GM23338 (cell line): ENCODE measurements at regions not wholly inside any gene's neighbourhood (a gene's known extent, or its start where the extent isn't known, plus 50 kb on each side); places are given as distances from the start of the nearest gene placed in this dataset.

ENCODE experiments used
- ATAC-seq: fragments of 200-7000 bp; cut with Tn5 transposase; 3 replicates; pipeline ENCODE4 v1.9.1; 2020
- DNase-seq: peaks from one replicate; pipeline ENCODE4 v3.0.0-alpha.2; 2015; ENCODE audit warnings: low spot score
- H2AFZ ChIP-seq: fragments of 200-600 bp; sonication (generic); 2 replicates; pipeline ENCODE4 v1.8.0; 2016; ENCODE audit warnings: antibody characterized with exemption, mild to moderate bottlenecking, moderate library complexity
- H3F3A ChIP-seq: fragments of 200-600 bp; sonication (generic); replicated peaks from 2 replicates; pipeline ENCODE4 v1.8.0; 2017; ENCODE audit warnings: antibody characterized with exemption, mixed run types, low read depth
- H3K27ac ChIP-seq: fragments of 200-600 bp; sonication (generic); 2 replicates; pipeline ENCODE4 v1.6.1; 2016; ENCODE audit warnings: low read depth
- H3K27me3 ChIP-seq: fragments of 200-600 bp; sonication (generic); 2 replicates; pipeline ENCODE4 v1.8.0; 2016; ENCODE audit warnings: mild to moderate bottlenecking, mixed run types, moderate library complexity; ENCODE audit not compliant: insufficient read depth
- H3K36me3 ChIP-seq: fragments of 200-600 bp; sonication (generic); 2 replicates; pipeline ENCODE4 v1.8.0; 2016; ENCODE audit warnings: mild to moderate bottlenecking; ENCODE audit not compliant: insufficient read depth
- H3K4me1 ChIP-seq: fragments of 200-600 bp; sonication (generic); 2 replicates; pipeline ENCODE4 v1.8.0; 2016; ENCODE audit warnings: mild to moderate bottlenecking, moderate library complexity; ENCODE audit not compliant: insufficient read depth
- H3K4me2 ChIP-seq: fragments of 200-600 bp; sonication (generic); 2 replicates; pipeline ENCODE4 v1.7.1; 2017; ENCODE audit warnings: mixed run types
- H3K4me3 ChIP-seq: fragments of 200-600 bp; sonication (generic); 2 replicates; pipeline ENCODE4 v1.6.1; 2016; ENCODE audit warnings: mixed run types
- H3K79me2 ChIP-seq: fragments of 200-600 bp; sonication (generic); replicated peaks from 2 replicates; pipeline ENCODE4 v1.8.0; 2017; ENCODE audit warnings: mild to moderate bottlenecking; ENCODE audit not compliant: insufficient read depth
- H3K9me2 ChIP-seq: fragments of 200-600 bp; sonication (generic); 2 replicates; pipeline ENCODE4 v1.8.0; 2017; ENCODE audit not compliant: insufficient read depth
- H4K20me1 ChIP-seq: fragments of 200-600 bp; sonication (generic); replicated peaks from 2 replicates; pipeline ENCODE4 v1.8.0; 2017; ENCODE audit warnings: mild to moderate bottlenecking; ENCODE audit not compliant: insufficient read depth
- H3K27ac Mint-ChIP-seq: 2 replicates; pipeline ENCODE4 v1.8.0; 2020; ENCODE audit warnings: inconsistent platforms, mild to moderate bottlenecking, moderate library complexity, mixed read lengths
- H3K27me3 Mint-ChIP-seq: 3 replicates; pipeline ENCODE4 v1.8.0; 2022; ENCODE audit warnings: low read depth, mild to moderate bottlenecking, moderate library complexity, mixed read lengths, inconsistent platforms; ENCODE audit not compliant: insufficient read depth, poor library complexity
- H3K36me3 Mint-ChIP-seq: 3 replicates; pipeline ENCODE4 v1.8.0; 2021; ENCODE audit warnings: low read depth, mild to moderate bottlenecking, inconsistent platforms, moderate library complexity, mixed read lengths
- H3K4me1 Mint-ChIP-seq: 3 replicates; pipeline ENCODE4 v1.8.0; 2020; ENCODE audit warnings: mild to moderate bottlenecking, inconsistent platforms, mixed read lengths
- H3K4me3 Mint-ChIP-seq: 3 replicates; pipeline ENCODE4 v1.8.0; 2021; ENCODE audit warnings: moderate library complexity, mild to moderate bottlenecking, inconsistent platforms, mixed read lengths
- H3K9me3 Mint-ChIP-seq: 3 replicates; pipeline ENCODE4 v1.8.0; 2020; ENCODE audit warnings: moderate library complexity, mild to moderate bottlenecking, inconsistent platforms, mixed read lengths
- CREB1 ChIP-seq: fragments of 250-450 bp; sonication (Bioruptor Pico); IDR thresholded peaks from 2 replicates; pipeline ENCODE4 v1.5.0; 2020; ENCODE audit warnings: low read depth, mild to moderate bottlenecking, moderate library complexity
- CTCF ChIP-seq, 2 experiments: fragments of 200-600 bp in 1 of 2; sonication (generic) in 1 of 2; conservative IDR thresholded peaks; 2 replicates each; pipeline versions ENCODE4 v1.5.1 to v1.6.1; 2016 to 2017; ENCODE audit warnings: antibody characterized with exemption in 2 of 2, low read depth in 2 of 2, mild to moderate bottlenecking in 2 of 2, moderate library complexity in 1 of 2
- EZH2 ChIP-seq: fragments of 200-600 bp; sonication (generic); IDR thresholded peaks from one replicate; pipeline ENCODE4 v1.8.0; 2017; ENCODE audit warnings: antibody characterized with exemption, mild to moderate bottlenecking, low read depth; ENCODE audit not compliant: unreplicated experiment
- EZH2phosphoT487 ChIP-seq: fragments of 200-600 bp; sonication (generic); IDR thresholded peaks from one replicate; pipeline ENCODE4 v1.8.1; 2018; ENCODE audit warnings: antibody characterized with exemption; ENCODE audit not compliant: unreplicated experiment
- JUNB ChIP-seq: IDR thresholded peaks from one replicate; pipeline ENCODE4 v1.6.1; 2016; ENCODE audit warnings: antibody characterized with exemption; ENCODE audit not compliant: unreplicated experiment
- NANOG ChIP-seq: IDR thresholded peaks from 2 replicates; pipeline ENCODE4 v1.6.1; 2016; ENCODE audit warnings: antibody characterized with exemption, borderline replicate concordance
- POLR2AphosphoS5 ChIP-seq: IDR thresholded peaks from 2 replicates; pipeline ENCODE4 v1.6.1; 2016; ENCODE audit warnings: antibody characterized with exemption, low read depth
- STAT1 ChIP-seq: IDR thresholded peaks from one replicate; pipeline ENCODE4 v1.6.1; 2016; ENCODE audit warnings: antibody characterized with exemption; ENCODE audit not compliant: unreplicated experiment
- ZNF114 ChIP-seq: fragments of 250-450 bp; sonication (Bioruptor Pico); IDR thresholded peaks from 2 replicates; pipeline ENCODE4 v1.5.0; 2020; ENCODE audit warnings: mild to moderate bottlenecking, moderate library complexity
- ZNF331 ChIP-seq: fragments of 250-450 bp; sonication (Bioruptor Pico); IDR thresholded peaks from 2 replicates; pipeline ENCODE4 v1.5.0; 2020; ENCODE audit warnings: low read depth, mild to moderate bottlenecking, moderate library complexity
- ZNF462 ChIP-seq: fragments of 250-450 bp; sonication (Bioruptor Pico); IDR thresholded peaks from 2 replicates; pipeline ENCODE4 v1.5.0; 2020; ENCODE audit warnings: mild to moderate bottlenecking, moderate library complexity
- TF ChIP-seq, protein P1 (sequence below): IDR thresholded peaks from 2 replicates; pipeline ENCODE4 v1.6.1; 2016; ENCODE audit warnings: antibody characterized with exemption

GRCh38 chr4:41870035-41870434, 65.2 kb upstream of the TMEM33 start:
- H3K27ac ChIP-seq = no peak overlapping the region
- H3K4me3 ChIP-seq = no peak overlapping the region
- H3K27me3 ChIP-seq = peaks cover 100% of the 10 kb centered on the region
- H3K4me1 ChIP-seq = peaks cover 69% of the 10 kb centered on the region
- peaks cover 15% of the 10 kb centered on the region for H3F3A ChIP-seq
- Mint-ChIP-seq H3K9me3 (no peaks in the 10 kb centered on the region), H3K4me1 (peaks cover 44% of the 10 kb centered on the region), H3K27me3 (peaks cover 93% of the 10 kb centered on the region), H3K27ac (no peak overlapping the region), H3K36me3 (no peaks in the 10 kb centered on the region), H3K4me3 (no peak overlapping the region)
- H3K36me3 ChIP-seq = no peaks in the 10 kb centered on the region
- 0 out of 2 replicates have a peak overlapping the region, but pooled peaks have one; percentile 17 for H3K4me2 ChIP-seq
- TF ChIP-seq ZNF114 (no peak), NANOG (no peak), ZNF331 (no peak), CREB1 (CRISPR knock-in tag) (no peak)
- H4K20me1 ChIP-seq = peaks cover 26% of the 10 kb centered on the region
- H3K79me2 ChIP-seq = no peaks in the 10 kb centered on the region
- no peak for ATAC-seq
- H3K9me2 ChIP-seq = no peaks in the 10 kb centered on the region
- no peak for DNase-seq
- H2AFZ ChIP-seq = no peak overlapping the region

DNA sequence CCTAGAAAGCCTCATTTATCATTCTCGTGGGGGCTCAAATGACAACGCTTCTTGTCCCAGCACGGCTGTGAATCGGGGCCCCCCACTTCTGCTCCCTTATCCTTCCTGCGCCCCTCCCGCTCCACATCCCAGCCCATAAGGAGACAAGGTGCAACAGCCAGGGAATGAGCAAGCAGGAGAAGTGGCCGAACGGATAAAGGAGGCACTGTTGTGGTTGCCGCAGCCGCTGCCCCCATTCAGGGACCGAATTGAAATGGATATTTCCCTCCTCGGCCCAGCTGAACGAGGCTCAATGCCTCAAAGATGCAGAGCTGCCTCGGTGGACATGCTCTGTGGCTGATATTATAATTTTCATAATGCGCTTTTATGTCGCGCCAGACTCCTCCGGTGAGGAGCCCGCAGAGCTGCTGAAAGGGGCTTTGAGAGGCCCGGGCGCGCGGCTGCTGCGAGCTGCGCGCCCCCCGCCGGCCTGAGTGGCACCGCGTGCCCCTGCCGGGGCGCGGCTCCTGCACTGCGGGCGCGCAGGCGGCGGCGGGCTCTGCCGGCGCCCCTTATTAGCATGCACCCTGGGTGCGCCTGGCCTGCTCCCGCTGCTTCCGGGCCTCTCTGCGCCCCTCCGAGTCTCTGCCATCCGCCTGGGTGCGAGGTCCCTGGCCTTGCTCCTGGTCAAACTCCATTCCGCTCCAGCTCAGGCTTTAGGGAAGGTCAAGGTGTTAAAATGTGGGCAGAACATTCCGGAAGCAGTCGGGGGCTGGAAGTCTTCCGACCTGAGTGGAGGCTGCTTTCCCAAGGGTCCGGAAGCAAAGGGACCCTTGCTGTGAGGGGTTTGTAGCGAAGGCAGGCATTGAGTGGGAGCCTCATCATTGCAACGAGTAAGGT, 68.2 kb upstream of the TMEM33 start:
- Mint-ChIP-seq H3K36me3 (no peaks in the 10 kb centered on the region), H3K27me3 (peaks cover 89% of the 10 kb centered on the region), H3K4me3 (peak overlapping the region; percentile 70), H3K9me3 (no peaks in the 10 kb centered on the region), H3K4me1 (peaks cover 39% of the 10 kb centered on the region), H3K27ac (no peak overlapping the region)
- Histone ChIP-seq H4K20me1 (peaks cover 25% of the 10 kb centered on the region), H3K27ac (no peak overlapping the region), H3K4me3 (peak overlapping the region; percentile 51), H3K27me3 (peaks cover 100% of the 10 kb centered on the region), H3K4me2 (peak overlapping the region; percentile 82), H3K36me3 (no peaks in the 10 kb centered on the region), H3K9me2 (no peaks in the 10 kb centered on the region), H3F3A (peaks cover 7% of the 10 kb centered on the region), H2AFZ (peak overlapping the region; percentile 69), H3K79me2 (no peaks in the 10 kb centered on the region), H3K4me1 (peaks cover 62% of the 10 kb centered on the region)
- peak; percentile 70 for DNase-seq
- ATAC-seq = peak; percentile 55
- TF ChIP-seq, protein P1, sequence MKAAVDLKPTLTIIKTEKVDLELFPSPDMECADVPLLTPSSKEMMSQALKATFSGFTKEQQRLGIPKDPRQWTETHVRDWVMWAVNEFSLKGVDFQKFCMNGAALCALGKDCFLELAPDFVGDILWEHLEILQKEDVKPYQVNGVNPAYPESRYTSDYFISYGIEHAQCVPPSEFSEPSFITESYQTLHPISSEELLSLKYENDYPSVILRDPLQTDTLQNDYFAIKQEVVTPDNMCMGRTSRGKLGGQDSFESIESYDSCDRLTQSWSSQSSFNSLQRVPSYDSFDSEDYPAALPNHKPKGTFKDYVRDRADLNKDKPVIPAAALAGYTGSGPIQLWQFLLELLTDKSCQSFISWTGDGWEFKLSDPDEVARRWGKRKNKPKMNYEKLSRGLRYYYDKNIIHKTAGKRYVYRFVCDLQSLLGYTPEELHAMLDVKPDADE = no peak
- TF ChIP-seq NANOG (no peak), EZH2 (peak; percentile 86), STAT1 (no peak), EZH2phosphoT487 (peak; percentile 27), CTCF (conservative IDR thresholded peaks at IDR 0.05; ENCODE audit: low read depth in 2 of 2) (no peak), ZNF114 (no peak), JUNB (peak; percentile 13), ZNF462 (CRISPR knock-in tag) (no peak), POLR2AphosphoS5 (no peak), ZNF331 (no peak)
